Rectal smooth muscle tissue (tissue), 1 donor: ENCODE measurements at regions not wholly inside any gene's neighbourhood (a gene's known extent, or its start where the extent isn't known, plus 50 kb on each side); places are given as distances from the start of the nearest gene placed in this dataset.
"Not testable (repeated sequence)": the region's sequence is repeated elsewhere in the genome, so short reads cannot be mapped to it uniquely, and the experiment has no call there.

Experiments used
- H3K27ac ChIP-seq: one replicate; pipeline ENCODE4 v1.7.0; 2013; ENCODE audit warnings: low read depth, low read length, inconsistent platforms
- H3K27me3 ChIP-seq: one replicate; pipeline ENCODE4 v1.7.0; 2013; ENCODE audit warnings: low read length; ENCODE audit not compliant: control insufficient read depth, insufficient read depth
- H3K36me3 ChIP-seq: one replicate; pipeline ENCODE4 v1.7.0; 2013; ENCODE audit warnings: low read length; ENCODE audit not compliant: control insufficient read depth, insufficient read depth
- H3K4me1 ChIP-seq: one replicate; pipeline ENCODE4 v1.7.0; 2013; ENCODE audit warnings: low read length; ENCODE audit not compliant: control insufficient read depth, insufficient read depth
- H3K4me3 ChIP-seq: one replicate; pipeline ENCODE4 v1.7.0; 2013; ENCODE audit warnings: low read length
- H3K9ac ChIP-seq: one replicate; pipeline ENCODE4 v1.7.0; 2013; ENCODE audit warnings: low read length

DNA sequence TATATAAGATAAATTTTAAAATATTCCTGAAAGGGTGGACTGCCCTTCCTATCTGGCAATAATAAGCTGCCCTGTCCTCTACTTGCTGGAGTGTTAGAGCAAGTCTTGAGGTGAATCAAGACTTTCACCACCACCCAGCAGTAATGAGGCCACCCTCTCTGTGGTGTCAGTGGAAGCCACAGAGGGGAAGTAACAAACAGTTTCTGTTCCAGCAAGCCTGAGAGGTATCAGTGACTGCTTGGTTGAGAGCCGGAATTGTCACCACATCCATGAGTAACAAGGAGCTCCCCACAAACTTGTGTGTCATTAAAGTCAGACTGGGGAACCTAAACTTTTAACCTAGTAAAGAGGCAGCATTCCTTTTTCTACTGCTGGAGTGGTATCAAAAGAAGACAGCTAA lies 532.7 kb upstream of the SPRY2 start:
- Histone ChIP-seq H3K4me1 (peaks cover 3% of the 10 kb centered on the region), H3K36me3 (no peaks in the 10 kb centered on the region), H3K27ac (no peak overlapping the region)

DNA sequence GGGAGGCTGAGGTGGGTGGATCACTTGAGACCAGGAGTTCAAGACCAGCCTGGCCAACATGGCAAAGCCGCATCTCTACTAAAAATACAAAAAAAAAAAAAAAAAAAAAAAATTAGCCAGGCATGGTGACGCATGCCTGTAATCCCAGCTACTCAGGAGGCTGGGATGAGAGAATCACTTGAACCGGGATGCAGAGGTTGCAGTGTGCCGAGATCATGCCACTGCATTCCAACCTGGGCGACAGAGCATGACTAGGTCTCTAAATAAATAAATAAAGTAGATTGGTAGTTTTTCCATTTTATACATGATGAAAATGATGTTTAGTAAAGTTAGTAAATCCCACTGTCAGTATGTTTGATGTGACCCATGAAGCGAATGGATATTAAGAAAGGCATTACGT lies 531.0 kb upstream of the SPRY2 start:
- not testable (repeated sequence) for H3K36me3 ChIP-seq, H3K4me1 ChIP-seq, H3K27ac ChIP-seq, H3K4me3 ChIP-seq, H3K9ac ChIP-seq, H3K27me3 ChIP-seq

More for the DNA sequence above, 532.7 kb upstream of the SPRY2 start:
- H3K9ac ChIP-seq, result no peak overlapping the region
- no peak overlapping the region for H3K4me3 ChIP-seq
- H3K27me3 ChIP-seq, result no peaks in the 10 kb centered on the region

DNA sequence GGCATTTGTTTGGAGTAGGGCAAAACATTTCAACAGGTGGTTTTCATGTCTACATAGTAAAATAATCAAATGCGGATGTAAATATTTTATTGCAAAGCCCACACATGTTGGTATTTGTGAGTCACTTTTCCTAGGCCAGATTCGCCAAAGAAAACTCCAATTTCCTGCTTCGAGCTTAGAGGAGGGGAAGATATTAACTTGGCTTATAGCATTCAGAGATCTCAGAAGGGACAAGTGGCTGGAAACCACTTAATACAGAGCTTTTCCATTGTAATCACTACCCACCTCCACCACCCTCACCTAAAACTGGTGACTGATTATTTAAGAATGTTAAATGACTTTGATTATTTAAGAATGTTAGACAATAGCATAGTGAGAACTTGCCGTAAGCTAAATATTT lies 530.6 kb upstream of the SPRY2 start:
- Histone ChIP-seq H3K9ac (no peak overlapping the region), H3K4me1 (no peaks in the 10 kb centered on the region), H3K27me3 (no peaks in the 10 kb centered on the region), H3K4me3 (no peak overlapping the region), H3K27ac (no peak overlapping the region), H3K36me3 (no peaks in the 10 kb centered on the region)

DNA sequence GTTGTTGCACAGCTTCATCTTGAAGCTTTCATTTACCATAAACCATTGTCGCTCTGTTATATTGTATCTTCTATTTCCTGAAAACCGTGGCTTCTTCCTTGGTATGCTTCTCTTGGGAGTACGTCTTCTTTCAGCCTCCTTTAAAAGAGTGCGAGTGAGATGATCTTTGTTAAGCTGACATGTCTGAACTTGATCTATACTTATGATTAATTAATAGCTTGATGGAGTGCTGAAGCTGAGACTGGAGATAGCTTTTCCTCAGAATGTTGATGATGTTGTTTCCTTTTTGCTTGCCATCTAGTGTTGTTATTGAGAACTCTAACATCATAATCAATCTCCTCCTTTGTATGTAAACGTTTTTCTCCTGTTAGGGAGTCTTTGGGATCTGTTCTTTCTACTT lies 529.3 kb upstream of the SPRY2 start:
- Histone ChIP-seq H3K4me1 (no peaks in the 10 kb centered on the region), H3K9ac (no peak overlapping the region), H3K27ac (no peak overlapping the region), H3K36me3 (no peaks in the 10 kb centered on the region), H3K27me3 (no peaks in the 10 kb centered on the region), H3K4me3 (no peak overlapping the region)

DNA sequence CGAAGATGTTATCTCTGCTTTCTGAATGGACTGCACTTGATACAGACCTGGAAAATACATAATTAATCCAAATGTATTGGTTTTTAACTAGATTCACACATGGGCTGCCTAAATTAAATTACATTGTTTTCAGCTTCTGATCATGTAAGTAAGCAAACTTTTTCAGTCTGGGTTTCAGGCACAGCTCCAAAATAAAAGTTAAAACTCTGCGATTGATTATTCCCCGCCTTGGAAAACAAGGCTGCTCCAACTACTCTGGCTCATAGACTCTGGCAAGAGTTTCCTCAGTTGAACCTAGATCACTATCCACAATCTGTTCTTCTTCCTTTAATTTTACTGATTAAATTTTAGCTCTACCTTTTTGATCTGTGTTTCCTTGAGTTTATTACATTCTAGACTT lies 526.0 kb upstream of the SPRY2 start:
- Histone ChIP-seq H3K36me3 (no peaks in the 10 kb centered on the region), H3K4me3 (no peak overlapping the region), H3K9ac (no peak overlapping the region), H3K4me1 (no peaks in the 10 kb centered on the region), H3K27me3 (no peaks in the 10 kb centered on the region), H3K27ac (no peak overlapping the region)

DNA sequence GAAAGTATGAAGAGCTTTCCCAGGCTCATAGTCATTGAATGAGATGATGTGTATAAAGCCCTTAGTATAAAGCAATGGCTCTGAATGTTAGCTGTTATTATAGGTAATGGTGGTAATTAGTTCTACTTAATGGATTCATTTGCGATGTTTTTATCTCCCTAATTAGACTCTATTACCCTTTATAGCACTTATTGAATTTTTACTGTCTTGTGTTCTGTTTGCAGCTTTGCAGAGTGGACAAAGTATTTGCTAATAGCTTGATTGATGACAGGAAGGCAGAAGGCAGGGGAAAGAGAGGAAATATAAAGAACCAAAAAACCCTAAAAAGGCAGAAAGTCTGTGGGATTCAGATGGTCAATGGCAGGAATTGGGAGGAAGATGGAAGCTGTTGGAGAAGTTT lies 524.4 kb upstream of the SPRY2 start:
- Histone ChIP-seq H3K27me3 (no peaks in the 10 kb centered on the region), H3K4me3 (no peak overlapping the region), H3K27ac (no peak overlapping the region)

DNA sequence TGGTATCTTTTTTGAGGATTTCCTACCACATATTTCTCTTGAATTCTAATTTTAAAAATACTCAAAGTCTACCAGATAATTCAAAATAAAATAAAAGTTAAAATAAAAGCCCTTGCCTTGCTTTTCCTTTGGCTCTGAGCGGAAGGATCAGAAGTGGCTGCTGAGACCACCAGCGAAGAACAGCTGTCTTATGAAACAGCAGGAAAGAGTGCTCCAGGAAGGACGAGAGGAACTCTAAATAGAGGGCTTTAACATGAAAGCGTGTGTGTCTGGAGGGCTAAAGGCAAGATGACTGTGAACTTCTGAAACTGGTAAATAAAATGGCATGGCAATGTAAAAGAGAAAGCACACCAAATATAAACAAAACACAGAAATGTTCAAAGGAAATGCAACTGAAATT lies 521.5 kb upstream of the SPRY2 start:
- H3K4me3 ChIP-seq, result no peak overlapping the region
- H3K27ac ChIP-seq, result no peak overlapping the region
- H3K4me1 ChIP-seq, result no peaks in the 10 kb centered on the region
- no peaks in the 10 kb centered on the region for H3K27me3 ChIP-seq
- no peaks in the 10 kb centered on the region for H3K36me3 ChIP-seq
- H3K9ac ChIP-seq, result no peak overlapping the region

More for the DNA sequence above, 524.4 kb upstream of the SPRY2 start:
- no peaks in the 10 kb centered on the region for H3K36me3 ChIP-seq
- H3K9ac ChIP-seq, result no peak overlapping the region
- H3K4me1 ChIP-seq, result no peaks in the 10 kb centered on the region

DNA sequence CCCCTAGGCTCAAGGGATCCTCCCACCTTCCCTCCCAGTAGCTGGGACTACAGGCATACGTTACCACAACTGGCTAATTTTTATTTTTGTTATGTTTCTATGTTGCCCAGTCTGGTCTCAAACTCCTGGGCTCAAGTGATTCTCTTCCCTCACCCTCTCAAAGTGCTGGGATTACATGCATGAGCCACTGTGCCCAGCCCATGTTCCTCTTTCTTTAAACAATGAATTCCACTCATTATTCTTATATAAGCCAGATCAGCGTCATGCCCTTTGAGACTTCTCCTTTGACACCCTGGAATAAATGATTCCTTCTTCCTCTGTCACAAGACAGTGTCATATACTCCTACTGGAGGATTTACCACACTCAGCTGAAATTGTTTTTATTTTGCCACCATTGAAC lies 519.9 kb upstream of the SPRY2 start:
- Histone ChIP-seq H3K4me3 (no peak overlapping the region), H3K4me1 (no peaks in the 10 kb centered on the region), H3K36me3 (no peaks in the 10 kb centered on the region), H3K27me3 (no peaks in the 10 kb centered on the region), H3K9ac (no peak overlapping the region), H3K27ac (no peak overlapping the region)

DNA sequence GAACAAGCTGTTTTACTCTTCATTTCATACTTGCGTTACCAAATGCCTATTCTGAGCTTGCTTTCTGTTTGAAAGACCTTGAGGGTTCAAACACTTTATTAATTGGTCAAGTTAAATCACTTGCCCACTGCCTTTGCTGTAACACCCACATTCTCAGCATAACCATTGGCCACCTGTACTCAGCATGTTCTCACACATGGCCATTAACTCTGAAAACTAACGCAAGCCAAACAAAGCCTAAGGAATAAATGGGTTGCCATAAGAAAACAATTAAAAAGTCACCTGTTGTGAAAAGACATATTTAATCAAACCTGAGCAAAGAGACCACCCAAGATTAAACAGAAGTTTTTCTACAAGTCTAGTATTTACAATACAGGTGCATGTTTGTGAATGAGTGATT lies 517.2 kb upstream of the SPRY2 start:
- H3K4me1 ChIP-seq, result no peaks in the 10 kb centered on the region
- no peaks in the 10 kb centered on the region for H3K36me3 ChIP-seq
- H3K4me3 ChIP-seq, result no peak overlapping the region
- H3K27ac ChIP-seq, result no peak overlapping the region
- H3K27me3 ChIP-seq, result no peaks in the 10 kb centered on the region
- no peak overlapping the region for H3K9ac ChIP-seq

DNA sequence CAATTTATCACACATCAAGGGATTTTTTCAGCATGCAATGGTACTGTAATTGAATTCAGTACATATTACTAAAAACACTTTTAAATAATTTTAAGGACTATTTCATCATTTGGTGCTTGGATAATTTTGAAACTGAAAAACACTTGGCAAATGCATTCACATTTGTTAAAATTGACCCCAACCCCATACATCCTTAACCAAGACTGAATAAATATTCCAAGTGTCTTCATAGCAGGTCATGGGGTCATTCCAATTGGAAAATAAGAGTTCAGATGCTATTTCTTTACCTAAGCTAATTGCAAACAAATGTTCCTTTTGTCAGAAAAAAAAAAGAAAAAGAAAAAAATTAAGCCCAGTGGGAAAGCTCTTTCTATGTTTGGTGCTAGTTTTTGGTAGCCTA lies 516.4 kb upstream of the SPRY2 start:
- Histone ChIP-seq H3K9ac (no peak overlapping the region), H3K4me1 (no peaks in the 10 kb centered on the region), H3K4me3 (no peak overlapping the region), H3K27me3 (no peaks in the 10 kb centered on the region), H3K27ac (no peak overlapping the region), H3K36me3 (no peaks in the 10 kb centered on the region)

DNA sequence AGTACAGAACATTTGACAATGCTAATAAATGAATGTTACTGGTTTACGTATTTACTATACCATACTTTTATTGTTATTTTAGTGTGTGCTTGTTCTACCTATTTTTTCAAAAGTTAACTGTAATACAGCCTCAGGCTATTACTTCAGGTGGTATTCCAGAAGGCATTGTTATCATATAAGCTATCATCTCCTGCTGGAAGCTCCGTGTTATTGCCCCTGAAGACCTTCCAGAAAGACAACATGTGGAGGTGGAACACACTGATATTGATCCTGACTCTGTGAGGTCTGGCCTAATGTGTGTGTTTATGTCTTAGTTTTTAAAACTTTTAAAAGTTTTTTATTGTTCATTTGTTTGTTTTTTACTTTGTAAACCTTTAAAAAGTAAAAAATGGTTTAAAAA lies 509.8 kb upstream of the SPRY2 start:
- no peaks in the 10 kb centered on the region for H3K27me3 ChIP-seq
- H3K9ac ChIP-seq, result no peak overlapping the region
- no peak overlapping the region for H3K4me3 ChIP-seq
- no peaks in the 10 kb centered on the region for H3K36me3 ChIP-seq
- no peak overlapping the region for H3K27ac ChIP-seq
- no peaks in the 10 kb centered on the region for H3K4me1 ChIP-seq

DNA sequence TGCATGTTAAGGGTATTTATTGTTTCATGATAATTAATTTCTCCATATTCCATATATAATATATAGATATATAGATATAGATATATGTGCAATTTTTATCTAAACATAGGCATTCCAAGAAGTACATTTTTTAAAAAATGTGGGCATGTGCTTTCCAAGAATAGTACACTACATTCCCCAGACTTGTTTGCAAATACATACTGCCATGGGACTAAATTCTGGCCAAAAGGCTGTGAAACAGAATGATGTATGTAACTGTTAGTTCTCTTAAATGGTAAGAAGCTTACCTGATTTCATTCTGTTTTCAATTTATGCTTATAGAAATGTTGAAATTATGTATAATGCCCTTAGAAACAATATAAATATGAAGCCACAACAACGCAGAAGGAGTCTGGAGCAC lies 503.2 kb upstream of the SPRY2 start:
- Histone ChIP-seq H3K27ac (no peak overlapping the region), H3K27me3 (no peaks in the 10 kb centered on the region), H3K4me1 (no peaks in the 10 kb centered on the region), H3K36me3 (no peaks in the 10 kb centered on the region), H3K9ac (no peak overlapping the region), H3K4me3 (no peak overlapping the region)

DNA sequence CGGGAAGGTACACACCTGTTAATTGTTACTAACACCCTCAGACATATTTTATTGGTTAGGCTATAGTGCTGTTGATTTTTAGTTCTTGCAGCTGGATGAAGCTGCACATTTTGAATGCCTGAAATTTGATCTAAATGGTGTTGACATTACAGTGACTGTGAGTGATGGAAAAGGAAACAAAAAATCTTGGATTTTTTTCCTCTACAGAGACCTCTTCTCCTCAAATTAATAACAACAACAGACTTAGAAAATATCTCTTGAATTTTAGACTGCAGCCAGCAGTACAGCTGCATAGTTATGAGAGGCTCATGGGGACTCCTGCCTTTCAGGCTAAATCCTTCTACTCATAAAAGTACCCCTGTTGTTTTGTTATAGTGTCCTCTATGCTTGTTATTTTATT lies 500.5 kb upstream of the SPRY2 start:
- Histone ChIP-seq H3K27ac (no peak overlapping the region), H3K9ac (no peak overlapping the region), H3K4me3 (no peak overlapping the region), H3K4me1 (no peaks in the 10 kb centered on the region), H3K27me3 (no peaks in the 10 kb centered on the region), H3K36me3 (no peaks in the 10 kb centered on the region)
